GM13976 (cell line): ENCODE measurements at regions not wholly inside any gene's neighbourhood (a gene's known extent, or its start where the extent isn't known, plus 50 kb on each side); places are given as distances from the start of the nearest gene placed in this dataset.

Source experiments
- DNase-seq: peaks from one replicate; pipeline ENCODE4 v3.0.0; 2012; ENCODE audit warnings: low spot score
- in situ Hi-C: fragments of 300-500 bp; cut with MboI; formaldehyde crosslinking; loops from one replicate; pipeline ENCODE4 v1.12.0; 2022; ENCODE audit warnings: low sequenced_read_pairs, mixed read lengths, inconsistent platforms; ENCODE audit not compliant: unreplicated experiment
- TF ChIP-seq, protein P1 (sequence below): IDR thresholded peaks from 2 replicates; pipeline ENCODE4 v1.5.1; 2012; ENCODE audit warnings: borderline replicate concordance, mild to moderate bottlenecking; ENCODE audit not compliant: insufficient read depth; ENCODE audit errors: extremely low read depth, missing control alignments, control extremely low read depth

DNA sequence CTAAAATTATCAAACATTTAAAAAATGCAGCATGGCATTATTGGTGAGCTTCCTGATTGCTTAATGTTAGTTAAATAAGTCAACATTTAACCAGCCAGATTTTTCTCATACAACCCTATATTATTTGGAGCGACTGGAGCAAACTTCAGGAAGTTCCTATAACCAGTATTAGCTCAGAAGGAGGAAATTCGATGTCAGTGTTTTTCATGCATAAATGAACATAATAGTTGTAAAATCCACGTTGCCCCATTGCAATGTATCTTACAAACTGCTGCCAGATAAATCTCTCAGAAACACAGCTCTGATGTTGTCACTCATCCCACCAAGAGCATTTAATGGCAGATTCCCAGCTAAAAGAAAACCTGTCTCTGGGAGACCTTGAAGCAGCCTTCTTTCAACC is 278.5 kb downstream of the CASP12 start:
- TF ChIP-seq, protein P1, sequence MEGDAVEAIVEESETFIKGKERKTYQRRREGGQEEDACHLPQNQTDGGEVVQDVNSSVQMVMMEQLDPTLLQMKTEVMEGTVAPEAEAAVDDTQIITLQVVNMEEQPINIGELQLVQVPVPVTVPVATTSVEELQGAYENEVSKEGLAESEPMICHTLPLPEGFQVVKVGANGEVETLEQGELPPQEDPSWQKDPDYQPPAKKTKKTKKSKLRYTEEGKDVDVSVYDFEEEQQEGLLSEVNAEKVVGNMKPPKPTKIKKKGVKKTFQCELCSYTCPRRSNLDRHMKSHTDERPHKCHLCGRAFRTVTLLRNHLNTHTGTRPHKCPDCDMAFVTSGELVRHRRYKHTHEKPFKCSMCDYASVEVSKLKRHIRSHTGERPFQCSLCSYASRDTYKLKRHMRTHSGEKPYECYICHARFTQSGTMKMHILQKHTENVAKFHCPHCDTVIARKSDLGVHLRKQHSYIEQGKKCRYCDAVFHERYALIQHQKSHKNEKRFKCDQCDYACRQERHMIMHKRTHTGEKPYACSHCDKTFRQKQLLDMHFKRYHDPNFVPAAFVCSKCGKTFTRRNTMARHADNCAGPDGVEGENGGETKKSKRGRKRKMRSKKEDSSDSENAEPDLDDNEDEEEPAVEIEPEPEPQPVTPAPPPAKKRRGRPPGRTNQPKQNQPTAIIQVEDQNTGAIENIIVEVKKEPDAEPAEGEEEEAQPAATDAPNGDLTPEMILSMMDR: no peak
- DNase-seq: no peak
- in situ Hi-C loops: no loop called here

DNA sequence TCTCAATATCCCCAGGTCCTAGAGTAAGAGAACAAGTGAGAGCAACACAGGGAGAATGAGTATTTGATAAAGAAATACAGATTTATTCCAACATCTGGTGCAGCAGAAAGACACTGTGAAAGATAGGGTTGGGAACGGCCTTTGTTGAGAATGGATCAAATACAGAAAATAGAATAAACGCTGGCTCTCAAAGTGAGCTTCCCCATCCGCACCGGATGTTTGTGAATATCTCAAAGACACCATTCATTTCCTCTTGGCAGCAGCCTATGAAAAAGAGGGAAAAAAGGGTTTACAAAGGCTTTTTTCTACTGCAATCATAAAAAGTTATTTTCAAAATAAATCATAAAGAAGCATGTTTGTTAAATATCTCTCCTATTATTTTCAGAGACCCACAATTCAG is 279.3 kb downstream of the CASP12 start:
- DNase-seq: no peak
- in situ Hi-C loops: no loop called here
- TF ChIP-seq, protein P1: no peak

DNA sequence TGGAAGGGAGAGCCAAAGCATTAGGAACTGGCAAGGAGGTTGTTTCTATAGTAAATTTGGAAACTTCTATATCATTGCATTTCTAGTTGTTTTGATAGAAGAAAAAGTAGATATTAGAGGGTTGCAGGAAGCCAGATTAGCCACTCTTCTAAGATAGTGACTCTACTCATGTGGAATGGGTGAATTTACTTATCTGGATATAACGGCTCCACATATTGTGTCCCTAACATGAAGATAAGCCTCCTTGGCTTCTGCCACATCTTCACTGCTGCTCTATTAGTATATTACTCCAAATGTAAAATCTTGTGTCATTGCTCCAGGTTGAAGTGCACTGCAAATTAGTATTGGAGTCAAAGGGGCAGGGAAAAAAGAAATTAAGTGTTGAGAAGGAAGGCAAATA is 283.3 kb downstream of the CASP12 start:
- DNase-seq: no peak
- in situ Hi-C loops: no loop called here
- TF ChIP-seq, protein P1: no peak

DNA sequence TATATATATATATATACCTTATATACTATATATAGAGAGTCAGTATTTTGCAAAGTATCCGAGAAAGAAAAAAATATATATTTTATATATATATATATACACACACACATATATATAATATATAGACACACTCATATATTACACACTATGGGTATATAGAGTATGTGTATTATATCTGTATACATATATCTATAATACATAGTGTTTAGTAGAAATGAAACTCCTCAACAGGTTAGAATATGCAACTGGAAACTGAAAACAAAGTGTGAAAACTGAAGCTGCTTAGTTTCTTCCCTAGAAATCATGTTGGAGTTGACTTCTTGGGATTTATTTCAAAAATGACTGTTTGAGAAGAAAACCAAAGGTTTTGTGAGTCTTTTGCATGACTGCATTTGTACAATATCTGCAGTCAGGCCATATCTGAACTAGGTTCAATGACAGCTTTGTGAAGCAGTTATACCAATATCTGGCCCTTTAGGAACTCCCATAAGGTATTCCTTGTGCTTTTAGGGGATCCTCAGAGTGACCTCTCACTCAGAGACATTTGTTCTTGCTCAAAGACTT is 284.1 kb downstream of the CASP12 start:
- TF ChIP-seq, protein P1: no peak
- DNase-seq: no peak
- in situ Hi-C loops: no loop called here

DNA sequence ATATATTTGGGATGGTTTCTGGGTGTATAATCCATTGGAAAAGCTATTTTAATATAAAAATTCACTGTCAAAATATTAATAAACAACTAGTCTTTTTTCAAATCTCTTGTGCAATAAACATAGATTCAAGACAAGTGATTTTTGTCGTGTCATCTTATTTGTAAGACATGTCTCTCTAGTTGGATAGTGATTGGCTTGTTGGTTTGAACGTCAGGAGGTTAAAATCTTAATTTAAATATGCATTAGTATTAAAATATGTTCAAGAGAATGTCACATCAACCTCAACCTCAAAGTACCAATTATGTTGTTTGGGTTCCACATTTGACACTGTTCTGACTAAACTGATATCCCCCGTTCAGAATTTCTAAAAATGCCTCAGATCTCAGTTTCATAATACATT is 287.6 kb downstream of the CASP12 start:
- DNase-seq: no peak
- in situ Hi-C loops: no loop called here
- TF ChIP-seq, protein P1: no peak

DNA sequence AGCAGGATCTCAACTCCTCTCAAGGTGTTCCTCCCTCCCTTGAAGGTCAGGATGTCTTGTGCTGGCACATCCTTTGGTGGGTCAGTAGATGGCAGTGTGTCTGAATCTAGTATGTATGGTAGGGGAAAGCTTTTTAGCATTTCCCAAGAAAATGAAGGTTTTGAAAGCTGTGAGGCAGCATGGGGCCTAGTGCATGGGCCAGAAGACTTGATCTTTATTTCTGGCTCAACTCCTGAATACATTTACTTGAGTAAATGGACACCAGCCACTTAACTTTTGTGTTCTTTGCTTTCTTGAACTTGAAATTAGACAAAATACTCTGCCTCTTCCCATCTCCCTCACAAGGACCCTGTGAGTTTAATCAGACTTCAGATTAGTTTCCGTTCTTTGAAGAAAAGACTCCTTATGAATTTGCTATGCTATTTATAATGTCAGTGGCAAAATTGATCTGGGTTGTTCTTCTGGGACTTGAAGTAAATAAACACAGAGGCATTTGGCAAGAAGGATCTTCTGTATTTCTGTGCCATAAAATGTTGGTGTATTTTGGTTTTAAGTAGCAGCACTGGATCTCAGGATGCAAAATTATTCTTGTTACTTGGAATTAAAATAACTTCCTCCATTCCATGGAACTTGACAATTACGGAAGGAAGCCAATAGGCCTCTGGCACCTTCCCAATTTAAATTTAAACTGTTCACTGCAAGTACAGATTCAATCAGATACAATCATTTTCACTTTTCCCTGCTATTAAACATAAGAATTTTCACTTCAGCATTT is 288.8 kb downstream of the CASP12 start:
- peak; percentile 29 for DNase-seq
- in situ Hi-C loops: no loop called here
- TF ChIP-seq, protein P1: peak; percentile 60
